B cell (primary cell): ENCODE measurements at regions not wholly inside any gene's neighbourhood (a gene's known extent, or its start where the extent isn't known, plus 50 kb on each side); places are given as distances from the start of the nearest gene placed in this dataset.
A peak's percentile ranks its signal among the peaks of the same experiment; 100 is the strongest.

ENCODE experiments used
- ATAC-seq: fragments of 200-7000 bp; cut with Tn5 transposase; one replicate; pipeline ENCODE4 v1.10.0; 2021; ENCODE audit warnings: low read depth, mild to moderate bottlenecking, moderate number of reproducible peaks, moderate library complexity
- CTCF ChIA-PET: fragments of 350-600 bp; sonication (Branson Sonifier 250); formaldehyde crosslinking; loops from one replicate; lab custom pipeline; 2021; ENCODE audit warnings: antibody characterized with exemption, inconsistent platforms; lab: Charles Lee
- POLR2A ChIA-PET: fragments of 350-600 bp; sonication (Branson Sonifier 250); formaldehyde crosslinking; loops from one replicate; lab custom pipeline; 2021; ENCODE audit warnings: antibody characterized with exemption; lab: Charles Lee
- DNase-seq: peaks from one replicate; pipeline ENCODE4 v3.0.0; 2013
- H2AFZ ChIP-seq: 2 replicates; pipeline ENCODE4 v1.6.1; 2012; ENCODE audit warnings: mild to moderate bottlenecking, low read depth, low read length; ENCODE audit not compliant: insufficient read depth, poor library complexity, severe bottlenecking
- H3K27ac ChIP-seq, 2 donors: 1 replicate in 1 of 2; 2 replicates in 1 of 2; pipeline ENCODE4 v1.5.1; 2012 to 2013; ENCODE audit warnings: low read length in 2 of 2, mild to moderate bottlenecking in 2 of 2, moderate library complexity in 1 of 2
- H3K27me3 ChIP-seq, 4 experiments: fragments of 200-600 bp in 1 of 4; sonication (generic) in 1 of 4; replicated peaks in 1 of 4; 1 replicate in 2 of 4; 2 replicates in 2 of 4; pipeline versions ENCODE4 v1.6.1 to v1.7.0; 2013 to 2016; ENCODE audit warnings: low read length in 3 of 4, mild to moderate bottlenecking in 2 of 4, mixed read lengths in 1 of 4, moderate library complexity in 1 of 4; ENCODE audit not compliant: insufficient read depth in 4 of 4, control insufficient read depth in 3 of 4; ENCODE audit errors: control extremely low read depth in 1 of 4
- H3K36me3 ChIP-seq, 2 experiments: replicated peaks in 1 of 2; 1 replicate in 1 of 2; 2 replicates in 1 of 2; pipeline versions ENCODE4 v1.6.1 to v1.7.1; 2013; ENCODE audit warnings: low read length in 1 of 2; ENCODE audit not compliant: insufficient read depth in 2 of 2, control insufficient read depth in 1 of 2; ENCODE audit errors: control extremely low read depth in 1 of 2, extremely low read depth in 1 of 2
- H3K4me1 ChIP-seq, 2 donors: fragments of 200-600 bp in 1 of 2; sonication (generic) in 1 of 2; 1 replicate in 1 of 2; 2 replicates in 1 of 2; pipeline versions ENCODE4 v1.5.1 to v1.6.1; 2013 to 2017; ENCODE audit warnings: low read length in 2 of 2; ENCODE audit not compliant: control insufficient read depth in 2 of 2, insufficient read depth in 2 of 2
- H3K4me2 ChIP-seq: replicated peaks from 2 replicates; pipeline ENCODE3; 2012; ENCODE audit warnings: mild to moderate bottlenecking, low read depth, low read length; ENCODE audit not compliant: poor library complexity, severe bottlenecking
- H3K4me3 ChIP-seq, 5 experiments: fragments of 200-600 bp in 1 of 5; sonication (generic) in 1 of 5; 1 replicate in 3 of 5; 2 replicates in 2 of 5; pipeline versions ENCODE4 v1.5.1 to v1.7.0; 2011 to 2016; ENCODE audit warnings: low read length in 4 of 5, mild to moderate bottlenecking in 4 of 5, low read depth in 2 of 5, control low read depth in 1 of 5, moderate library complexity in 1 of 5; ENCODE audit not compliant: insufficient read depth in 1 of 5; ENCODE audit errors: control extremely low read depth in 1 of 5, extremely low read depth in 1 of 5
- H3K79me2 ChIP-seq: fragments of 200-600 bp; sonication (generic); one replicate; pipeline ENCODE4 v1.6.0; 2016; ENCODE audit warnings: low read length; ENCODE audit not compliant: control insufficient read depth, insufficient read depth
- H3K9ac ChIP-seq: fragments of 200-600 bp; sonication (generic); 2 replicates; pipeline ENCODE4 v1.6.1; 2017; ENCODE audit warnings: mild to moderate bottlenecking, low read length, moderate library complexity
- H3K9me3 ChIP-seq, 3 donors: one replicate each; pipeline versions ENCODE4 v1.6.1 to v1.7.1; 2013; ENCODE audit warnings: low read length in 2 of 3; ENCODE audit not compliant: control insufficient read depth in 2 of 3, insufficient read depth in 1 of 3; ENCODE audit errors: control extremely low read depth in 1 of 3
- H4K20me1 ChIP-seq: 2 replicates; pipeline ENCODE4 v1.6.0; 2012; ENCODE audit warnings: mild to moderate bottlenecking, low read length; ENCODE audit not compliant: insufficient read depth, control insufficient read depth, poor library complexity, severe bottlenecking
- H3K27ac Mint-ChIP-seq: one replicate; pipeline ENCODE4 v1.8.0; 2021; ENCODE audit warnings: mixed read lengths
- H3K27me3 Mint-ChIP-seq: one replicate; pipeline ENCODE4 v1.8.0; 2021; ENCODE audit warnings: mixed read lengths
- H3K4me1 Mint-ChIP-seq: one replicate; pipeline ENCODE4 v1.8.0; 2021; ENCODE audit warnings: mixed read lengths
- H3K4me3 Mint-ChIP-seq: one replicate; pipeline ENCODE4 v1.8.0; 2021; ENCODE audit warnings: mixed read lengths
- H3K9me3 Mint-ChIP-seq: one replicate; pipeline ENCODE4 v1.8.0; 2022; ENCODE audit warnings: mixed read lengths; ENCODE audit not compliant: insufficient read depth
- CTCF ChIP-seq: fragments of 200-600 bp; IDR thresholded peaks from one replicate; pipeline ENCODE4 v1.8.0; 2022; ENCODE audit warnings: antibody characterized with exemption, mild to moderate bottlenecking
- EZH2 ChIP-seq: IDR thresholded peaks from 2 replicates; pipeline ENCODE4 v1.6.1; 2012; ENCODE audit warnings: borderline replicate concordance, low read depth, mild to moderate bottlenecking, moderate library complexity, low read length; ENCODE audit not compliant: insufficient read depth, poor library complexity, severe bottlenecking
- WGBS: methylation state at CpG from one replicate; pipeline ENCODE4 v1.1.5; 2013; ENCODE audit warnings: missing lambda C conversion rate; ENCODE audit not compliant: insufficient coverage; 5-methylcytosine and 5-hydroxymethylcytosine counted together
- intact Hi-C: fragments of 100-400 bp; cut with micrococcal nuclease; formaldehyde crosslinking; loops from one replicate; pipeline ENCODE4 v1.10.0; 2022

DNA sequence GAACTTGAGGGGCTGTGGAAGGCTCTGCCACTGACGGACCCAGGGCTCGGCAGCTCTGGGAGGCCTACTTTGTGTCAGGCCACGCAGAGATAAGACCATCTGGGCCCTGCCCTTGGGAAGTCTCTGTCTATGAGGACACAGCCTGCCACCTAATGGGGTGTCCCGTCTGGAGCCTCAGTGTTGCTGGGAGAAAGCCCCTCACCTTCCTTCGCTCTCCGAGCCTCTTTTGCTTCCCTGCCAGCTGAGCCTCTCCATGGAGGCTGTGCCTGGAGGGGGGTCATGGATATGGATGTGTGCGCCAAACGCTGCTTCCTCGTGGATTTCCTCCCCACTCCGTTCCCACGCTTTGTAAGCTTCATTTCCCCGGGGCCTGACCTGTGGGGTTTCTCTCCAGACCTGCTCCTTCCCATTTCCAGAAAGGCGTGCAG, 228.8 kb downstream of the SEC14L1 start:
- no peaks in the 10 kb centered on the region for H3K27me3 ChIP-seq
- peaks cover 24 to 51% of the 10 kb centered on the region in 2 donors for H3K4me1 ChIP-seq
- CTCF ChIA-PET, result interaction anchor here (1.1 kb wide), 1 partner anchor 126 kb away, joined by 3 read pairs; no protein-coding TSS in a partner anchor
- H2AFZ ChIP-seq, result no peak overlapping the region
- intact Hi-C loops, result no loop called here
- H3K4me3 ChIP-seq, result no peak overlapping the region
- H3K79me2 ChIP-seq, result peaks cover 19% of the 10 kb centered on the region
- H4K20me1 ChIP-seq, result no peaks in the 10 kb centered on the region
- no peaks in the 10 kb centered on the region for H3K27me3 Mint-ChIP-seq
- no peak for TF ChIP-seq EZH2
- TF ChIP-seq CTCF, result no peak
- H3K9ac ChIP-seq, result no peak overlapping the region
- peak overlapping the region; percentile 15 for H3K27ac Mint-ChIP-seq
- H3K36me3 ChIP-seq, result no peaks in the 10 kb centered on the region
- POLR2A ChIA-PET, result interaction anchor here (0.6 kb wide), 1 partner anchor 11 kb away, joined by 3 read pairs; no protein-coding TSS in a partner anchor
- WGBS, result 96% methylated on average over 13 of the region's 13 CpGs
- no peaks in the 10 kb centered on the region for H3K9me3 ChIP-seq
- H3K9me3 Mint-ChIP-seq, result no peaks in the 10 kb centered on the region
- no peak overlapping the region for H3K27ac ChIP-seq
- ATAC-seq (no peak), DNase-seq (no peak)
- H3K4me2 ChIP-seq, result no peak overlapping the region
- H3K4me1 Mint-ChIP-seq, result peaks cover 37% of the 10 kb centered on the region
- no peak overlapping the region for H3K4me3 Mint-ChIP-seq

DNA sequence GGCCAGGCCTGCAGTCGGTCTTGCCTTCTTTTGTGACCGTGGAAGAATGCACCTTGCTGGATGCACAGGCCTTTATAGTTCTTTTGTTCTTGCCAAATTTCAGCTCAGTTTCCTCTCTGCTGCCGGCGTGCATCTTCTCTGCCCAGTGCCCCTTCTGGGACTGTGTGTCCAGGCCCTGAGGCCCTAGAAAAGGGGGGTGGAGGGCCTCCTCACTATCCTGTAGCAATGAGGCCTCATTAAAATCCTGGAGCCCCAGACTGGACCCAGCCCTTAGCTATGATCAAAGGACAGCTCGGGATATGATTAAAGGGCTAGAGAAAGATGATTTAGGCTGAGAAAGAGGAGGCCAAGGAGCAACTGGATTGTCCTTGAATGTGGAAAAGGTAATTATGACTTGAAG, 229.8 kb downstream of the SEC14L1 start:
- Histone ChIP-seq H2AFZ (no peak overlapping the region), H3K79me2 (peaks cover 27% of the 10 kb centered on the region), H4K20me1 (no peaks in the 10 kb centered on the region), H3K4me2 (no peak overlapping the region), H3K36me3 (no peaks in the 10 kb centered on the region), H3K9me3 (no peaks in the 10 kb centered on the region), H3K4me1 (peaks cover 32 to 55% of the 10 kb centered on the region in 2 donors), H3K27ac (no peak overlapping the region), H3K9ac (no peak overlapping the region), H3K27me3 (no peaks in the 10 kb centered on the region), H3K4me3 (no peak overlapping the region)
- no peaks in the 10 kb centered on the region for H3K9me3 Mint-ChIP-seq
- no peaks in the 10 kb centered on the region for H3K27me3 Mint-ChIP-seq
- no peak for DNase-seq
- 92% methylated on average over 5 of the region's 5 CpGs for WGBS
- intact Hi-C loops, result loop anchor here (5.0 kb wide), 1 partner anchor 283 kb away; no protein-coding TSS in a partner anchor
- TF ChIP-seq CTCF, result no peak
- TF ChIP-seq EZH2, result no peak
- peaks cover 40% of the 10 kb centered on the region for H3K4me1 Mint-ChIP-seq
- POLR2A ChIA-PET, result no interaction called here
- no peak for ATAC-seq
- H3K4me3 Mint-ChIP-seq, result no peak overlapping the region
- H3K27ac Mint-ChIP-seq, result no peak overlapping the region
- CTCF ChIA-PET, result interaction anchor here (1.1 kb wide), 1 partner anchor 125 kb away, joined by 3 read pairs; no protein-coding TSS in a partner anchor
